PC-9 (cell line): ENCODE measurements at regions not wholly inside any gene's neighbourhood (a gene's known extent, or its start where the extent isn't known, plus 50 kb on each side); places are given as distances from the start of the nearest gene placed in this dataset.

ENCODE experiments used
- EZH2 ChIP-seq: fragments of 200-600 bp; sonication (generic); IDR thresholded peaks from 2 replicates; pipeline ENCODE4 v1.8.0; 2017; ENCODE audit warnings: antibody characterized with exemption, low read depth
- TF ChIP-seq, protein P1 (sequence below): fragments of 200-600 bp; sonication (generic); conservative IDR thresholded peaks from 2 replicates; pipeline ENCODE4 v1.6.1; 2017; ENCODE audit warnings: mixed run types, antibody characterized with exemption, mild to moderate bottlenecking, moderate library complexity

DNA sequence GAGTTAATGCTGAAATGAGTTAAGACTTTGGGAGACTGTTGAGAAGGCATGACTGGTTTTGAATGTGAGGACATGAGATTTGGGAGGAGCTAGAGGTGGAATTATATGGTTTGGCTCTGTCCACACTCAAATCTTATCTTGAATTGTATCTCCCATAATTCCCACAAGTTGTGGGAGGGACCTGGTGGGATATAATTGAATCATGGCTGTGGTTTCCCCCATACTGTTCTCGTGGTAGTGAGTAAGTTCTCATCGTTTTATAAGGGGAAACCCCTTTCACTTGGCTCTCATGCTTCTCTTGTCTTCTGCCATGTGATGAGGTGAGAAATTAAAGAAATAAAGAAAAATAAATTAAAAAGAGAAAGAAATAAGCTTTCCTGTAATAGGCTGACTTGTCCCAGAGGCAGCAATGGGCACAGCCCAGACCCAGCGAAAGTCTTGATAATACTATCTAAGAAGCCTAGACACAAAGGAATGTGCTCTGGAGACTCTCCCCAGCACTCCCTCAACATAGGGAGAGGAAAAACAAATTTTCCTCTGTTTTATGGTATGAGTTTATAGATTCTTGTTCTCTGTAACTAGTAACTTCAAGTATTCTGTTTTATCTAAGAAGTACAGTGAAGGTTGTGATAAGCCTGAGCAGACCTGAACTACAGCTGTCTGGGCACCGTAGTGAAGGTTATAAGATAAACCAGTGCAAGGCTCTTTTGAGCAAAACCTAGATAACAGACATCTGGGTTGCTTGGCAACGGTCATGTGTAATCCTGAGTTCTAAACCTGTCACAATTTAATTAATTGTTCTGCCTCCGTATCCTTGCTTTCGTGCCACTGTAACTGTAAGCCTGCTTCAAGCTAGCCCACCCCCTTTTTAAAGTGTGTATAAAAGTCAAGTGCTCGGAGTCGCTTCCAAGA is 88.9 kb upstream of the ECI2 start:
- no peak for TF ChIP-seq EZH2
- TF ChIP-seq, protein P1, sequence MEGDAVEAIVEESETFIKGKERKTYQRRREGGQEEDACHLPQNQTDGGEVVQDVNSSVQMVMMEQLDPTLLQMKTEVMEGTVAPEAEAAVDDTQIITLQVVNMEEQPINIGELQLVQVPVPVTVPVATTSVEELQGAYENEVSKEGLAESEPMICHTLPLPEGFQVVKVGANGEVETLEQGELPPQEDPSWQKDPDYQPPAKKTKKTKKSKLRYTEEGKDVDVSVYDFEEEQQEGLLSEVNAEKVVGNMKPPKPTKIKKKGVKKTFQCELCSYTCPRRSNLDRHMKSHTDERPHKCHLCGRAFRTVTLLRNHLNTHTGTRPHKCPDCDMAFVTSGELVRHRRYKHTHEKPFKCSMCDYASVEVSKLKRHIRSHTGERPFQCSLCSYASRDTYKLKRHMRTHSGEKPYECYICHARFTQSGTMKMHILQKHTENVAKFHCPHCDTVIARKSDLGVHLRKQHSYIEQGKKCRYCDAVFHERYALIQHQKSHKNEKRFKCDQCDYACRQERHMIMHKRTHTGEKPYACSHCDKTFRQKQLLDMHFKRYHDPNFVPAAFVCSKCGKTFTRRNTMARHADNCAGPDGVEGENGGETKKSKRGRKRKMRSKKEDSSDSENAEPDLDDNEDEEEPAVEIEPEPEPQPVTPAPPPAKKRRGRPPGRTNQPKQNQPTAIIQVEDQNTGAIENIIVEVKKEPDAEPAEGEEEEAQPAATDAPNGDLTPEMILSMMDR: no peak
